HEK293 (cell line): ENCODE measurements at regions not wholly inside any gene's neighbourhood (a gene's known extent, or its start where the extent isn't known, plus 50 kb on each side); places are given as distances from the start of the nearest gene placed in this dataset.

Source experiments
- CTCF ChIA-PET: fragments of 350-600 bp; formaldehyde crosslinking; extraction: SDS; loops from one replicate; lab custom pipeline; 2021; ENCODE audit warnings: antibody characterized with exemption; lab: Yijun Ruan, JAX
- POLR2A ChIA-PET: fragments of 300-600 bp; formaldehyde crosslinking; extraction: SDS; loops from one replicate; lab custom pipeline; 2020; ENCODE audit warnings: antibody characterized with exemption, inconsistent platforms; lab: Yijun Ruan, JAX
- H3K27ac ChIP-seq: fragments of 200-500 bp; sonication (Bioruptor generic); 2 replicates; pipeline ENCODE4 v1.5.1; 2014; ENCODE audit warnings: low read depth, low read length, control low read depth, inconsistent platforms; ENCODE audit errors: extremely low read depth
- H3K36me3 ChIP-seq, 2 experiments: fragments of 200-500 bp in 1 of 2; sonication (Bioruptor generic) in 1 of 2; 1 replicate in 1 of 2; 2 replicates in 1 of 2; pipeline ENCODE4 v1.5.1; 2014 to 2017; ENCODE audit warnings: inconsistent platforms in 2 of 2, low read length in 2 of 2; ENCODE audit not compliant: control insufficient read depth in 2 of 2, insufficient read depth in 1 of 2
- H3K4me1 ChIP-seq: fragments of 200-500 bp; sonication (Bioruptor generic); 2 replicates; pipeline ENCODE4 v1.5.1; 2014; ENCODE audit warnings: mild to moderate bottlenecking, low read length, inconsistent platforms; ENCODE audit not compliant: control insufficient read depth, insufficient read depth
- H3K4me3 ChIP-seq: 2 replicates; pipeline ENCODE4 v1.5.1; 2011; ENCODE audit warnings: low read depth, mild to moderate bottlenecking, control low read depth, low read length, moderate library complexity
- H3K9me3 ChIP-seq: fragments of 200-500 bp; sonication (Bioruptor generic); 2 replicates; pipeline ENCODE4 v1.5.1; 2014; ENCODE audit warnings: low read depth, low read length, inconsistent platforms; ENCODE audit not compliant: control insufficient read depth, insufficient read depth
- GFI1B ChIP-seq: fragments of 450-650 bp; formaldehyde crosslinking; IDR thresholded peaks from 2 replicates; pipeline ENCODE4 v1.5.1; 2016; ENCODE audit warnings: missing biosample characterization, missing genetic modification characterization
- GLIS1 ChIP-seq: fragments of 450-650 bp; formaldehyde crosslinking; IDR thresholded peaks from 2 replicates; pipeline ENCODE4 v1.5.1; 2016; ENCODE audit warnings: missing biosample characterization, missing genetic modification characterization
- HOXC10 ChIP-seq: sonication (generic); formaldehyde crosslinking; IDR thresholded peaks from 2 replicates; pipeline ENCODE4 v1.8.1; 2023; ENCODE audit warnings: mild to moderate bottlenecking, missing genetic modification reagents
- KLF9 ChIP-seq: fragments of 450-650 bp; formaldehyde crosslinking; IDR thresholded peaks from 2 replicates; pipeline ENCODE4 v1.5.1; 2016; ENCODE audit warnings: missing biosample characterization, missing genetic modification characterization, low read depth
- MYNN ChIP-seq: fragments of 450-650 bp; formaldehyde crosslinking; IDR thresholded peaks from 2 replicates; pipeline ENCODE4 v1.5.1; 2016; ENCODE audit warnings: missing biosample characterization, missing genetic modification characterization, borderline replicate concordance
- ZBTB17 ChIP-seq: fragments of 450-650 bp; formaldehyde crosslinking; IDR thresholded peaks from 2 replicates; pipeline ENCODE4 v1.5.1; 2016; ENCODE audit warnings: missing biosample characterization, missing genetic modification characterization
- ZEB2 ChIP-seq: fragments of 450-650 bp; formaldehyde crosslinking; IDR thresholded peaks from 2 replicates; pipeline ENCODE4 v1.5.1; 2016; ENCODE audit warnings: missing biosample characterization, missing genetic modification characterization
- ZNF2 ChIP-seq: fragments of 450-650 bp; formaldehyde crosslinking; IDR thresholded peaks from 2 replicates; pipeline ENCODE4 v1.5.1; 2016; ENCODE audit warnings: missing biosample characterization, missing genetic modification characterization
- ZNF350 ChIP-seq: fragments of 450-650 bp; formaldehyde crosslinking; IDR thresholded peaks from 2 replicates; pipeline ENCODE4 v1.5.0; 2017; ENCODE audit warnings: missing biosample characterization, mild to moderate bottlenecking, missing genetic modification characterization
- ZNF501 ChIP-seq: fragments of 450-650 bp; formaldehyde crosslinking; IDR thresholded peaks from 2 replicates; pipeline ENCODE4 v1.5.1; 2016; ENCODE audit warnings: missing biosample characterization, missing genetic modification characterization
- ZNF521 ChIP-seq: fragments of 450-650 bp; formaldehyde crosslinking; IDR thresholded peaks from 2 replicates; pipeline ENCODE4 v1.5.1; 2017; ENCODE audit warnings: missing biosample characterization, mild to moderate bottlenecking, missing genetic modification characterization
- ZNF548 ChIP-seq: fragments of 450-650 bp; formaldehyde crosslinking; IDR thresholded peaks from 2 replicates; pipeline ENCODE4 v1.5.1; 2016; ENCODE audit warnings: missing biosample characterization, missing genetic modification characterization
- ZNF610 ChIP-seq: fragments of 450-650 bp; formaldehyde crosslinking; IDR thresholded peaks from 2 replicates; pipeline ENCODE4 v1.5.1; 2016; ENCODE audit warnings: missing biosample characterization, missing genetic modification characterization, borderline replicate concordance
- ZNF791 ChIP-seq: fragments of 450-650 bp; formaldehyde crosslinking; IDR thresholded peaks from 2 replicates; pipeline ENCODE4 v1.5.1; 2016; ENCODE audit warnings: missing biosample characterization, missing genetic modification characterization
- ZNF843 ChIP-seq: fragments of 450-650 bp; formaldehyde crosslinking; IDR thresholded peaks from 2 replicates; pipeline ENCODE4 v1.5.1; 2016; ENCODE audit warnings: missing biosample characterization, missing genetic modification characterization
- TF ChIP-seq, protein P1 (sequence below): fragments of 450-650 bp; formaldehyde crosslinking; IDR thresholded peaks from 2 replicates; pipeline ENCODE4 v1.5.1; 2016; ENCODE audit warnings: missing biosample characterization, missing genetic modification characterization
- TF ChIP-seq, protein P2 (sequence below): fragments of 450-650 bp; formaldehyde crosslinking; IDR thresholded peaks from 2 replicates; pipeline ENCODE4 v1.5.1; 2016; ENCODE audit warnings: missing biosample characterization, missing genetic modification characterization
- TF ChIP-seq, protein P3 (sequence below): fragments of 450-650 bp; formaldehyde crosslinking; IDR thresholded peaks from 2 replicates; pipeline ENCODE4 v1.5.1; 2016; ENCODE audit warnings: missing biosample characterization, missing genetic modification characterization
- TF ChIP-seq, protein P4 (sequence below): sonication (generic); formaldehyde crosslinking; IDR thresholded peaks from 2 replicates; pipeline ENCODE4 v1.8.1; 2022; ENCODE audit warnings: mild to moderate bottlenecking, moderate library complexity, missing genetic modification reagents

DNA sequence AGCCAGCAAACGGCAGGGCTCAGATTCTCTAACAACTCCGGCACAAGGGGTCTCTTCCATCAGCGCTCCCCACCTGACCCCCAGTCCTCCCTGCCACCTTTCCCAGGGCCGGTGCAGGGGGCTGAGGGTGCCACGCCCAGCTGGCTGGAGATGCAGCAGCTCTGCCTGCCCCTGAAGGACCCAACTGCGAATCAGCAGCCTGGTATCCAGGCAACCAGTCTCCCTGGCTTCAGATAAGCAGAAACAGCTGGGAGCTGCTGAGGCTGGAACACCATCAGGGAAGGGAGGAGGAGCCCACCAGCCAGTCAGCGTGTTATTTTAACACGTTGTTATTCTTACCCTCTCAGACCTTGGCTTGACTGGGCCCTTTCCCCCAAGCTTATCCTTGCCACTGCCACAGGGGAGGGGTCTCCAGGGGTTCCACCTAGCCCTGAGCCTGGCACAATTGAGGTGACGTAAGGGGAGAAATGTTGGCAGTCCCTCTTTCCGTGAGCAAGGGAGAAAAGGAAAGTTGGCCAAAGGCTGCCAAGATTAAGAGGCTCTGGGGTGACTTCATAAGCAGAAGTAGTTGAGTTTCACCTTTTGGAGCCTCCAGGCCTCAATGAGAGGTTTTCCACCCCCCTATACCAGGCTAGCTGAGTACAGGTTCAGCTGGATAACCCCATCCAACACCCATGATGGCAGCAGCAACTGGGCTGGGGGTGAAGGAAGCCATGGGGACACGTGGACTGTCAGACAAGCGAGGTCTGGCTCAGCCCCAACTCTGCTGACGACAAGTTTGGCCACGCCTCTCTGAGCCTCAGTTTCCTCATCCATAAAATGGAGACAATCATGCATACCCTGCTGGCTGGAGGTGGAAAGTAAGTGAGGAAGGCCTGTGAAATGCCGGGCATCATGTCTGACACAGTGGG is 91.1 kb downstream of the IRF2BPL start:
- H3K36me3 ChIP-seq = no peaks in the 10 kb centered on the region
- H3K4me1 ChIP-seq = peaks cover 3% of the 10 kb centered on the region
- no peaks in the 10 kb centered on the region for H3K9me3 ChIP-seq
- TF ChIP-seq ZNF610 (tag by site-specific recombination) (no peak), GLIS1 (tag by site-specific recombination) (peak; percentile 77), MYNN (tag by site-specific recombination) (no peak), KLF9 (0 out of 2 replicates have a peak, but pooled peaks have one; percentile 40)
- CTCF ChIA-PET = interaction anchor here (0.6 to 3.4 kb wide), 5 partner anchors 13 to 151 kb away, joined by 3 to 20 read pairs (median 4); no protein-coding TSS in a partner anchor
- POLR2A ChIA-PET = interaction anchor here (1.6 kb wide), 1 partner anchor 10 kb away, joined by 5 read pairs; no protein-coding TSS in a partner anchor
- no peak overlapping the region for H3K27ac ChIP-seq
- H3K4me3 ChIP-seq = no peak overlapping the region

DNA sequence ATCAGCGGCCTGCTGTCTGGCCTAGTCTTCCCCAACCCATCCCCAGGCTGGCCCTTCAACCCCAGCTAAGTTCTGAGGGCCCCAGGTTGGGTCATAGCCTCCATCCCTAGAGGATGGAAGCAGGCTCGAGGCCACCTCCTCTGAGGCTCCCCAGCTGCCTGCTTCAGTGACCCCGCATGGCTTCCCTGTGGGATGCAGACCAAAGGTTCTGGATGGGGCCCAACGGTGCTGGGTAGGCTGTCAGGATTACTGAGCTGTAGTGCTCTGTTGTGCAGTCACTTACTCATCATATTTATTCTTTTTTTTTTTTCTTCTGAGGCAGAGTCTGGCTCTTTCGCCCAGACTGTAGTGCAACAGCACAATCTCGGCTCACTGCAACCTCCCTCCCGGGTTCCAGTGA is 92.0 kb downstream of the IRF2BPL start:
- POLR2A ChIA-PET = interaction anchor here (1.6 kb wide), 1 partner anchor 11 kb away, joined by 5 read pairs; no protein-coding TSS in a partner anchor
- TF ChIP-seq ZBTB17 (tag by site-specific recombination) = no peak
- TF ChIP-seq ZNF521 = no peak
- TF ChIP-seq ZNF350 (tag by site-specific recombination) = no peak
- no peak for TF ChIP-seq ZNF548 (tag by site-specific recombination)
- TF ChIP-seq ZEB2 (tag by site-specific recombination) = no peak
- TF ChIP-seq, protein P1, sequence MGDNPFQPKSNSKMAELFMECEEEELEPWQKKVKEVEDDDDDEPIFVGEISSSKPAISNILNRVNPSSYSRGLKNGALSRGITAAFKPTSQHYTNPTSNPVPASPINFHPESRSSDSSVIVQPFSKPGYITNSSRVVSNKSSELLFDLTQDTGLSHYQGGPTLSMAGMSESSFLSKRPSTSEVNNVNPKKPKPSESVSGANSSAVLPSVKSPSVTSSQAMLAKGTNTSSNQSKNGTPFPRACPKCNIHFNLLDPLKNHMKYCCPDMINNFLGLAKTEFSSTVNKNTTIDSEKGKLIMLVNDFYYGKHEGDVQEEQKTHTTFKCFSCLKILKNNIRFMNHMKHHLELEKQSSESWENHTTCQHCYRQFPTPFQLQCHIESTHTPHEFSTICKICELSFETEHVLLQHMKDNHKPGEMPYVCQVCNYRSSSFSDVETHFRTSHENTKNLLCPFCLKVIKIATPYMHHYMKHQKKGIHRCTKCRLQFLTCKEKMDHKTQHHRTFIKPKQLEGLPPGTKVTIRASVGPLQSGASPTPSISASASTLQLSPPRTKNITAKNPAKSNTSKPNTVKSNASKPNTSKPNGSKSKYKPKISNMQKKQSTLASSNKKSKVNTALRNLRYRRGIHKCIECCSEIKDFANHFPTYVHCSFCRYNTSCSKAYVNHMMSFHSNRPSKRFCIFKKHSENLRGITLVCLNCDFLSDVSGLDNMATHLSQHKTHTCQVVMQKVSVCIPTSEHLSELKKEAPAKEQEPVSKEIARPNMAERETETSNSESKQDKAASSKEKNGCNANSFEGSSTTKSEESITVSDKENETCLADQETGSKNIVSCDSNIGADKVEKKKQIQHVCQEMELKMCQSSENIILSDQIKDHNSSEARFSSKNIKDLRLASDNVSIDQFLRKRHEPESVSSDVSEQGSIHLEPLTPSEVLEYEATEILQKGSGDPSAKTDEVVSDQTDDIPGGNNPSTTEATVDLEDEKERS = no peak
- TF ChIP-seq, protein P2, sequence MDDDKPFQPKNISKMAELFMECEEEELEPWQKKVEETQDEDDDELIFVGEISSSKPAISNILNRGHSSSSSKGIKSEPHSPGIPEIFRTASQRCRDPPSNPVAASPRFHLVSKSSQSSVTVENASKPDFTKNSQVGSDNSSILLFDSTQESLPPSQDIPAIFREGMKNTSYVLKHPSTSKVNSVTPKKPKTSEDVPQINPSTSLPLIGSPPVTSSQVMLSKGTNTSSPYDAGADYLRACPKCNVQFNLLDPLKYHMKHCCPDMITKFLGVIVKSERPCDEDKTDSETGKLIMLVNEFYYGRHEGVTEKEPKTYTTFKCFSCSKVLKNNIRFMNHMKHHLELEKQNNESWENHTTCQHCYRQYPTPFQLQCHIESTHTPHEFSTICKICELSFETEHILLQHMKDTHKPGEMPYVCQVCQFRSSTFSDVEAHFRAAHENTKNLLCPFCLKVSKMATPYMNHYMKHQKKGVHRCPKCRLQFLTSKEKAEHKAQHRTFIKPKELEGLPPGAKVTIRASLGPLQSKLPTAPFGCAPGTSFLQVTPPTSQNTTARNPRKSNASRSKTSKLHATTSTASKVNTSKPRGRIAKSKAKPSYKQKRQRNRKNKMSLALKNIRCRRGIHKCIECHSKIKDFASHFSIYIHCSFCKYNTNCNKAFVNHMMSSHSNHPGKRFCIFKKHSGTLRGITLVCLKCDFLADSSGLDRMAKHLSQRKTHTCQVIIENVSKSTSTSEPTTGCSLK (tag by site-specific recombination) = no peak
- TF ChIP-seq ZNF791 (tag by site-specific recombination) = no peak
- TF ChIP-seq, protein P3, sequence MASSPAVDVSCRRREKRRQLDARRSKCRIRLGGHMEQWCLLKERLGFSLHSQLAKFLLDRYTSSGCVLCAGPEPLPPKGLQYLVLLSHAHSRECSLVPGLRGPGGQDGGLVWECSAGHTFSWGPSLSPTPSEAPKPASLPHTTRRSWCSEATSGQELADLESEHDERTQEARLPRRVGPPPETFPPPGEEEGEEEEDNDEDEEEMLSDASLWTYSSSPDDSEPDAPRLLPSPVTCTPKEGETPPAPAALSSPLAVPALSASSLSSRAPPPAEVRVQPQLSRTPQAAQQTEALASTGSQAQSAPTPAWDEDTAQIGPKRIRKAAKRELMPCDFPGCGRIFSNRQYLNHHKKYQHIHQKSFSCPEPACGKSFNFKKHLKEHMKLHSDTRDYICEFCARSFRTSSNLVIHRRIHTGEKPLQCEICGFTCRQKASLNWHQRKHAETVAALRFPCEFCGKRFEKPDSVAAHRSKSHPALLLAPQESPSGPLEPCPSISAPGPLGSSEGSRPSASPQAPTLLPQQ (tag by site-specific recombination) = no peak
- no peak for TF ChIP-seq ZNF843 (tag by site-specific recombination)
- TF ChIP-seq ZNF2 (tag by site-specific recombination) = no peak
- TF ChIP-seq, protein P4, sequence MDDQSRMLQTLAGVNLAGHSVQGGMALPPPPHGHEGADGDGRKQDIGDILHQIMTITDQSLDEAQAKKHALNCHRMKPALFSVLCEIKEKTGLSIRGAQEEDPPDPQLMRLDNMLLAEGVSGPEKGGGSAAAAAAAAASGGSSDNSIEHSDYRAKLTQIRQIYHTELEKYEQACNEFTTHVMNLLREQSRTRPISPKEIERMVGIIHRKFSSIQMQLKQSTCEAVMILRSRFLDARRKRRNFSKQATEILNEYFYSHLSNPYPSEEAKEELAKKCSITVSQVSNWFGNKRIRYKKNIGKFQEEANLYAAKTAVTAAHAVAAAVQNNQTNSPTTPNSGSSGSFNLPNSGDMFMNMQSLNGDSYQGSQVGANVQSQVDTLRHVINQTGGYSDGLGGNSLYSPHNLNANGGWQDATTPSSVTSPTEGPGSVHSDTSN (CRISPR knock-in tag) = no peak
- no peak for TF ChIP-seq HOXC10 (CRISPR knock-in tag)
- TF ChIP-seq ZNF501 (tag by site-specific recombination) = no peak
- no peak for TF ChIP-seq GFI1B (tag by site-specific recombination)
- TF ChIP-seq, all 188 proteins: peak for 0
- H3K9me3 ChIP-seq = no peaks in the 10 kb centered on the region
- H3K4me1 ChIP-seq = peaks cover 3% of the 10 kb centered on the region
- CTCF ChIA-PET = interaction anchor here (0.8 to 3.4 kb wide), 2 partner anchors 18 to 117 kb away, joined by 4 to 20 read pairs; no protein-coding TSS in a partner anchor
- H3K36me3 ChIP-seq = no peaks in the 10 kb centered on the region
- H3K4me3 ChIP-seq = no peak overlapping the region
- no peak overlapping the region for H3K27ac ChIP-seq
